ENCODE measurements at regions not wholly inside any gene's neighbourhood (a gene's known extent, or its start where the extent isn't known, plus 50 kb on each side); places are given as distances from the start of the nearest gene placed in this dataset.
"Not testable (repeated sequence)": the region's sequence is repeated elsewhere in the genome, so short reads cannot be mapped to it uniquely, and the experiment has no call there.

GRCh38 chr2:186330050-186330449 is 156.0 kb upstream of the ZC3H15 start:
- Histone ChIP-seq H3K27me3 (no peaks in the 10 kb centered on the region), H3K4me2 (no peak overlapping the region), H3K4me1 (no peaks in the 10 kb centered on the region), H3K36me3 (no peaks in the 10 kb centered on the region), H3K27ac (no peak overlapping the region), H3K9me3 (peaks cover 5% of the 10 kb centered on the region; the same call in 1 of the 2 replicates), H4K20me1 (no peaks in the 10 kb centered on the region), H3K9ac (no peak overlapping the region), H3K4me3 (no peak overlapping the region)
- TF ChIP-seq Cebpa-rat (IDR thresholded peaks at IDR 0.05) = no peak

GRCh38 chr2:186339716-186340115 is 146.3 kb upstream of the ZC3H15 start:
- H3K4me2 ChIP-seq = no peak overlapping the region
- H3K9me3 ChIP-seq = peaks cover 13% of the 10 kb centered on the region
- no peaks in the 10 kb centered on the region for H3K36me3 ChIP-seq
- no peak overlapping the region for H3K4me3 ChIP-seq
- H3K4me1 ChIP-seq = no peaks in the 10 kb centered on the region
- H3K9ac ChIP-seq = no peak overlapping the region
- H4K20me1 ChIP-seq = no peaks in the 10 kb centered on the region
- no peak overlapping the region for H3K27ac ChIP-seq
- H3K27me3 ChIP-seq = no peaks in the 10 kb centered on the region
- no peak for TF ChIP-seq Cebpa-rat (IDR thresholded peaks at IDR 0.05)

GRCh38 chr2:186342029-186342428 is 144.0 kb upstream of the ZC3H15 start:
- Histone ChIP-seq H3K4me3 (no peak overlapping the region), H3K27me3 (no peaks in the 10 kb centered on the region), H3K4me1 (no peaks in the 10 kb centered on the region), H3K9me3 (peaks cover 13% of the 10 kb centered on the region), H3K36me3 (no peaks in the 10 kb centered on the region), H3K27ac (no peak overlapping the region), H3K9ac (no peak overlapping the region), H4K20me1 (no peaks in the 10 kb centered on the region), H3K4me2 (no peak overlapping the region)
- TF ChIP-seq Cebpa-rat (IDR thresholded peaks at IDR 0.05) = no peak

DNA sequence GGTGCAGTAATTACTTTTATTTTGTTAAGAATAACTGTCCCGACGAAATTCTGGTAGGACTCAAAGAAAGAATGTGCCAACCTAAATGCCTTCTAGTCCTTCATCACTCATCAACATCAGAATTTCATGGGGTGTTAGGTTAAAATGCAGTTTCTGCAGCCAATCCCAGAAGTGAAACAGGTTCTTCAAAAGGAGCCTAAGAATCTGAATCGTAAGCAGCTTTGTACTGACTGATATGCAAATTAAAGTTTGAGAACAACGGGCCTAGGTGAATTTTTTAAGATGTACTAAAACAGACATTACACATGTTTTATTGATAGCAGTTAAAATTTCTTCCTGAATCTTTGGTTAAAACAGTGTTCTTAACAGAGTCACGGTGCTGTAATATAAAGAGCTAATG is 140.3 kb upstream of the ZC3H15 start:
- Histone ChIP-seq H3K27ac (no peak overlapping the region), H3K4me2 (no peak overlapping the region)

DNA sequence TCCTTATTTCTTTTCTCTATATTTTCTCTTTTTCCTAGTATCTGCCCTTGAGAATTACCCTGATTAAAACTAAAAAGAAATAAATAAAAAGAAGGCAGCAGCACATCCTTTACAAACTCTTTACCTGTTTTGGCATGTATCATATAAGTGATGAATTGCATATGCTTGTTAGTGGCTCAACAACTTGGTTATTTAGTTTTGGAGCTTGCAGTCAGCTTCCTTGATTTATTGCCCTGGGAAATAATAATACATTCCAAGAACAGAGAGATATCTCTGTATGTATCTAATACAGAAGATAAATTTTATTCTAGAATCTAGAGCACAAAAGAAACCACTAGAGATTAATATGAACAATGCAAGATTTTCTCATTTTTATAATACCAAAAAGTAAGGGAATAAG is 139.8 kb upstream of the ZC3H15 start:
- TF ChIP-seq Cebpa-rat (IDR thresholded peaks at IDR 0.05) = no peak
- no peaks in the 10 kb centered on the region for H3K4me1 ChIP-seq
- no peak overlapping the region for H3K9ac ChIP-seq
- no peaks in the 10 kb centered on the region for H3K36me3 ChIP-seq
- no peaks in the 10 kb centered on the region for H3K27me3 ChIP-seq
- no peak overlapping the region for H3K27ac ChIP-seq
- H3K4me2 ChIP-seq = no peak overlapping the region
- H4K20me1 ChIP-seq = no peaks in the 10 kb centered on the region
- no peaks in the 10 kb centered on the region for H3K9me3 ChIP-seq
- H3K4me3 ChIP-seq = no peak overlapping the region

More for the DNA sequence above, 140.3 kb upstream of the ZC3H15 start:
- TF ChIP-seq Cebpa-rat (IDR thresholded peaks at IDR 0.05) = no peak
- Histone ChIP-seq H3K9ac (no peak overlapping the region), H3K4me1 (no peaks in the 10 kb centered on the region), H4K20me1 (no peaks in the 10 kb centered on the region), H3K36me3 (no peaks in the 10 kb centered on the region), H3K27me3 (no peaks in the 10 kb centered on the region), H3K9me3 (no peaks in the 10 kb centered on the region), H3K4me3 (no peak overlapping the region)

- Histone ChIP-seq H3K4me2 (no peak overlapping the region), H3K36me3 (0 out of 2 replicates have a peak, but pooled peaks cover 2% of the 10 kb centered on the region), H3K27me3 (no peaks in the 10 kb centered on the region), H3K9me3 (peaks cover 5% of the 10 kb centered on the region), H3K27ac (no peak overlapping the region), H3K4me3 (no peak overlapping the region), H4K20me1 (no peaks in the 10 kb centered on the region), H3K9ac (no peak overlapping the region), H3K4me1 (no peaks in the 10 kb centered on the region)
- TF ChIP-seq Cebpa-rat (IDR thresholded peaks at IDR 0.05) = no peak
Measured at GRCh38 chr2:186347472-186347871, 138.6 kb upstream of the ZC3H15 start.

GRCh38 chr2:186348200-186348599 is 137.9 kb upstream of the ZC3H15 start:
- H3K27ac ChIP-seq = no peak overlapping the region
- H3K36me3 ChIP-seq = 0 out of 2 replicates have a peak, but pooled peaks cover 9% of the 10 kb centered on the region
- no peak overlapping the region for H3K4me3 ChIP-seq
- no peak overlapping the region for H3K9ac ChIP-seq
- peaks cover 12% of the 10 kb centered on the region for H3K9me3 ChIP-seq
- no peak overlapping the region for H3K4me2 ChIP-seq
- no peaks in the 10 kb centered on the region for H4K20me1 ChIP-seq
- H3K4me1 ChIP-seq = no peaks in the 10 kb centered on the region
- no peaks in the 10 kb centered on the region for H3K27me3 ChIP-seq
- no peak for TF ChIP-seq Cebpa-rat (IDR thresholded peaks at IDR 0.05)

DNA sequence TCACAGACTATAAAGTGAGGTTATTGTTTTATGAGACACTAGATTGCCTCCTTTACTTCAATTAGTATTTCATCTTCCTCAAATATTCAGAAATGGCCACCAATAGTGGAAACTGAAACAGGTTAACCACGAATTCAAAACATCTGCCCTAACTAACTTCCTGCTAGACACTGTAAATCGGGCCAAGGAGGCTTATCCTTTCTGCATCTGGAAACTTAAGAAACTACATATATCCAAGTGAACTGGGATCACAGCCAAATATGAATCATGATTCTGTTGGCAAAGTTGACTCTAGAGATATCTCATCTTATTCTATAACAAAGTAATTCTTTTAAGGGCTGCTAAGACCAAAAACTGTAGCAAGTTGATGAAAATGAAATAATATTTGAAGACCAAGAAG is 136.6 kb upstream of the ZC3H15 start:
- H3K27me3 ChIP-seq = no peaks in the 10 kb centered on the region
- peaks cover 16% of the 10 kb centered on the region; the same call in 1 of the 2 replicates for H3K36me3 ChIP-seq
- no peak overlapping the region for H3K9ac ChIP-seq
- no peak overlapping the region for H3K27ac ChIP-seq
- H3K4me1 ChIP-seq = no peaks in the 10 kb centered on the region
- H4K20me1 ChIP-seq = no peaks in the 10 kb centered on the region
- H3K4me3 ChIP-seq = no peak overlapping the region
- peaks cover 24% of the 10 kb centered on the region for H3K9me3 ChIP-seq
- no peak overlapping the region for H3K4me2 ChIP-seq
- no peak for TF ChIP-seq Cebpa-rat (IDR thresholded peaks at IDR 0.05)

GRCh38 chr2:186354160-186354559 is 131.9 kb upstream of the ZC3H15 start:
- Histone ChIP-seq H3K36me3 (peaks cover 16% of the 10 kb centered on the region; the same call in 1 of the 2 replicates), H3K9me3 (peaks cover 24% of the 10 kb centered on the region)
- H3K9ac ChIP-seq, H3K4me2 ChIP-seq, H3K4me1 ChIP-seq, H3K4me3 ChIP-seq, H3K27ac ChIP-seq, H3K27me3 ChIP-seq, H4K20me1 ChIP-seq: not testable (repeated sequence)

GRCh38 chr2:186365406-186365805 is 120.7 kb upstream of the ZC3H15 start:
- no peak for TF ChIP-seq Cebpa-rat (IDR thresholded peaks at IDR 0.05)
- no peaks in the 10 kb centered on the region for H3K36me3 ChIP-seq

GRCh38 chr2:186379052-186379451 is 107.0 kb upstream of the ZC3H15 start:
- peaks cover 27% of the 10 kb centered on the region for H3K9me3 ChIP-seq
- no peaks in the 10 kb centered on the region for H4K20me1 ChIP-seq

More at GRCh38 chr2:186365406-186365805, 120.7 kb upstream of the ZC3H15 start:
- H3K27ac ChIP-seq = no peak overlapping the region
- no peaks in the 10 kb centered on the region for H3K4me1 ChIP-seq
- no peak overlapping the region for H3K4me2 ChIP-seq
- H3K4me3 ChIP-seq = no peak overlapping the region
- no peak overlapping the region for H3K9ac ChIP-seq
- H3K27me3 ChIP-seq = no peaks in the 10 kb centered on the region
- no peaks in the 10 kb centered on the region for H4K20me1 ChIP-seq
- peaks cover under 1% of the 10 kb centered on the region; the same call in 1 of the 2 replicates for H3K9me3 ChIP-seq

More at GRCh38 chr2:186379052-186379451, 107.0 kb upstream of the ZC3H15 start:
- no peak overlapping the region for H3K4me2 ChIP-seq
- no peak for TF ChIP-seq Cebpa-rat (IDR thresholded peaks at IDR 0.05)
- H3K27me3 ChIP-seq = no peaks in the 10 kb centered on the region
- peaks cover 7% of the 10 kb centered on the region; the same call in 1 of the 2 replicates for H3K36me3 ChIP-seq
- H3K4me3 ChIP-seq = no peak overlapping the region
- peaks cover 31% of the 10 kb centered on the region for H3K4me1 ChIP-seq
- H3K9ac ChIP-seq = no peak overlapping the region
- H3K27ac ChIP-seq = no peak overlapping the region

Data from BLaER1 (cell line).